Natural killer cell treated with Interleukin-12 subunit alpha and Interleukin-12 subunit beta and Interleukin-15 and Interleukin-18, amount 100 ng/mL, for 72 hours (primary cell): ENCODE measurements at regions not wholly inside any gene's neighbourhood (a gene's known extent, or its start where the extent isn't known, plus 50 kb on each side); places are given as distances from the start of the nearest gene placed in this dataset.

Source experiments
- ATAC-seq, 2 donors: fragments of 150-1000 bp; cut with Tn5 transposase in 1 of 2; sonication (Bioruptor Pico), chemical (Tn5 transposase) in 1 of 2; 2 replicates each; pipeline ENCODE4 v1.10.0; 2021
- DNase-seq: peaks from one replicate; pipeline ENCODE4 v3.0.0; 2022; ENCODE audit warnings: low spot score
- H3K27ac Mint-ChIP-seq, 2 donors: 1 replicate in 1 of 2; 2 replicates in 1 of 2; pipeline ENCODE4 v1.8.0; 2022; ENCODE audit warnings: mixed read lengths in 2 of 2, mild to moderate bottlenecking in 1 of 2, moderate library complexity in 1 of 2
- H3K27me3 Mint-ChIP-seq, 2 donors: 1 replicate in 1 of 2; 2 replicates in 1 of 2; pipeline ENCODE4 v1.8.0; 2022; ENCODE audit warnings: mixed read lengths in 2 of 2
- H3K36me3 Mint-ChIP-seq: one replicate; pipeline ENCODE4 v1.8.0; 2022; ENCODE audit warnings: mixed read lengths
- H3K4me1 Mint-ChIP-seq, 2 donors: 1 replicate in 1 of 2; 2 replicates in 1 of 2; pipeline ENCODE4 v1.8.0; 2022; ENCODE audit warnings: low read depth in 2 of 2, mixed read lengths in 2 of 2, mild to moderate bottlenecking in 1 of 2
- H3K4me3 Mint-ChIP-seq: one replicate; pipeline ENCODE4 v1.8.0; 2022; ENCODE audit warnings: mixed read lengths
- H3K9me3 Mint-ChIP-seq: 2 replicates; pipeline ENCODE4 v1.8.0; 2022; ENCODE audit warnings: mixed read lengths

DNA sequence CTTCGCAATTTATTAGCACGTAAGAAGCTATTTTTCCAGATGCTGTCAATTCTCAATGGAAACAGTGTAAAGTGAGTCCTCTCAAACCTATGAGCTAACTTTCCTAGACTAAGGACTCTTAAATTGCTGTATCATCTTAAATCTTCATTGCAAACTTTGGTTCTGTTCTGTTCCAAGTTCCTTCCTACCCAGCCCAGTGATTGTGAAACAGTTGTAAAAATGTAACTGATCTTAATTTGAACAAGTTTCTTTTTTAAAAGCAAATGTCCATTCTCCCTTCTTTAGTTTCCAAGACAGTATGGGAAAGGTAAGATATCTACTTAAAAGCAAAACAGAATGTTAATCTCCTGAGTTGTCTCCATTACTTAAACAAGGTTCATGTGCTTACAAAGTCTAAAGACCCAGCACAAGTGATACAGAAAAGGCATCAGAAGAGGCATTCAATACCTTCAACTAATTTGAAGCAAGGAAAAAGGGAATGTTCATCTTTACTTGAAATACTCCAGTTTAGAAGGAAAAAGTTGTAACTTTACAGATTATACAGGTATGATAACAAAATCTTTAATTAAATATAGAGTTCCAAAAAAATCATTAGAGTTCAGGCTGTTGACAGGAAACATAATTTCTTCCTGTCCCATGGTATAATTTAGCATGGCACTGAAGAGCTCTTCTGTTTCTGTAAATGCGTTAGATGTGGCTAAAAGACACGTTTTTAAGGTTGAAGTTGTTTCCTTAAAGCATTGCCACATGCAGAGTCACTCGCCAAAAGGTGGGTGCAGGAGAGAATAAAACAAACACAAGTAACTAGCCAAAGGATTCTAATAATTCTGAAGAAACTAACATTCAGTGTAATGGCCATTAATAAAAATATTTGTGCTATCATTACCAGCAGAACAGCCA is 101.5 kb upstream of the USP15 start:
- peaks cover 4 to 32% of the 10 kb centered on the region in 2 donors for H3K27me3 Mint-ChIP-seq
- H3K4me3 Mint-ChIP-seq = no peak overlapping the region
- no peak for ATAC-seq
- no peaks in the 10 kb centered on the region for H3K4me1 Mint-ChIP-seq
- H3K27ac Mint-ChIP-seq = no peak overlapping the region
- DNase-seq = no peak
- H3K9me3 Mint-ChIP-seq = no peaks in the 10 kb centered on the region
- no peaks in the 10 kb centered on the region for H3K36me3 Mint-ChIP-seq

GRCh38 chr12:62162214-62162613 is 98.0 kb upstream of the USP15 start:
- Mint-ChIP-seq H3K4me3 (no peak overlapping the region), H3K36me3 (no peaks in the 10 kb centered on the region), H3K27me3 (peaks cover 6 to 41% of the 10 kb centered on the region in 2 donors), H3K27ac (no peak overlapping the region), H3K4me1 (no peaks in the 10 kb centered on the region), H3K9me3 (no peaks in the 10 kb centered on the region)
- ATAC-seq = no peak
- DNase-seq = no peak

DNA sequence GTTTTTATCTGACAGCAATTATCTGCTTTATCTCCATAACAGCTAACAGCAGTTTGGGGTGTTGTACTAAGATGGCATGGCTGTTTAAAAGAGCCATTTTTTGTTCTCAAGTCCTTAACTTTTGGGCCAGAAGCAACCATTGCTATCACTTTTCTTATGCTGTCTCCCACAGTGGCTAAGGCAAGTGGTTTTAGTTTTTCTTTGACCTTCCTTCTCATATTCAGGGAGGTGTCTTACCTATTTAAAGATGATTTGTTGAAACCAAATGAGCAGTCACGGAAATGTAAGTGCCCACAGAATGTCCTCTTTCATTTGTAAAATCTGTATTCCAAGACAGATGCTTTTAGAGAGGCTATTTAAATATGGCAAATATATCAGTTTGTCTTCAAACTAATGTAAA is 96.8 kb upstream of the USP15 start:
- no peaks in the 10 kb centered on the region for H3K36me3 Mint-ChIP-seq
- no peaks in the 10 kb centered on the region for H3K4me1 Mint-ChIP-seq
- ATAC-seq (no peak), DNase-seq (no peak)
- H3K27me3 Mint-ChIP-seq = peaks cover 6 to 34% of the 10 kb centered on the region in 2 donors
- no peaks in the 10 kb centered on the region for H3K9me3 Mint-ChIP-seq
- no peak overlapping the region for H3K4me3 Mint-ChIP-seq
- H3K27ac Mint-ChIP-seq = no peak overlapping the region

DNA sequence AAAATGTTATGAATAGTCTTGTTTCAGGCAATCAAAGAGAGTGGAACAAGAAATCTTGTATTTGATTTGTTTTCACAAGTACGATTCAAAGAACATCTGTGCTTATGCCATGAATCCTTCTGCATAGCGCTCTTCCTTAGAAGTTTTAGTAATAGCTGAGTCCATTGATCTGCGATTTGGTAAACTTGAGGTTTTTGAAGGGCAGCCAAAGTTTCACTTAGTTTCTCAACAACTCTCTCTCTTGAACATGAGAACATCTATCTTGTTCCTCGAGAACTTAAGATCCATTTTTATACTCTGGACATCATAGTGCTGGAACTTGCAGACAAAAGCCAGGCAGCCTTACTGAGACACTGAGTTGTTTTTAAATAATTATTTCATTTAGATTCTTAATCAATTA is 96.2 kb upstream of the USP15 start:
- no peak overlapping the region for H3K4me3 Mint-ChIP-seq
- no peak for ATAC-seq
- peaks cover 2 to 34% of the 10 kb centered on the region in 2 donors for H3K27me3 Mint-ChIP-seq
- DNase-seq = no peak
- H3K36me3 Mint-ChIP-seq = no peaks in the 10 kb centered on the region
- no peaks in the 10 kb centered on the region for H3K9me3 Mint-ChIP-seq
- no peaks in the 10 kb centered on the region for H3K4me1 Mint-ChIP-seq
- no peak overlapping the region for H3K27ac Mint-ChIP-seq

GRCh38 chr12:62166525-62166924 is 93.7 kb upstream of the USP15 start:
- no peak for ATAC-seq
- H3K27ac Mint-ChIP-seq = no peak overlapping the region
- no peak for DNase-seq
- H3K36me3 Mint-ChIP-seq = no peaks in the 10 kb centered on the region
- no peaks in the 10 kb centered on the region for H3K9me3 Mint-ChIP-seq
- no peaks in the 10 kb centered on the region for H3K4me1 Mint-ChIP-seq
- no peak overlapping the region for H3K4me3 Mint-ChIP-seq
- peaks cover 2 to 26% of the 10 kb centered on the region in 2 donors for H3K27me3 Mint-ChIP-seq

- H3K27ac Mint-ChIP-seq = no peak overlapping the region
- peaks cover 4 to 22% of the 10 kb centered on the region in 2 donors for H3K27me3 Mint-ChIP-seq
- ATAC-seq (no peak), DNase-seq (no peak)
- no peaks in the 10 kb centered on the region for H3K36me3 Mint-ChIP-seq
- H3K9me3 Mint-ChIP-seq = no peaks in the 10 kb centered on the region
- no peaks in the 10 kb centered on the region for H3K4me1 Mint-ChIP-seq
- H3K4me3 Mint-ChIP-seq = no peak overlapping the region
Measured at GRCh38 chr12:62168411-62168810, 91.8 kb upstream of the USP15 start.

- H3K4me1 Mint-ChIP-seq = no peaks in the 10 kb centered on the region
- H3K36me3 Mint-ChIP-seq = no peaks in the 10 kb centered on the region
- H3K27me3 Mint-ChIP-seq = peaks cover 4 to 20% of the 10 kb centered on the region in 2 donors
- H3K27ac Mint-ChIP-seq = no peak overlapping the region
- H3K4me3 Mint-ChIP-seq = no peak overlapping the region
- no peaks in the 10 kb centered on the region for H3K9me3 Mint-ChIP-seq
- no peak for DNase-seq
- ATAC-seq = no peak
Measured at GRCh38 chr12:62170241-62170640, 90.0 kb upstream of the USP15 start.

GRCh38 chr12:62190689-62191490 is 69.3 kb upstream of the USP15 start:
- peak; percentile 27 to 28 for ATAC-seq
- Mint-ChIP-seq H3K4me3 (peak overlapping the region; percentile 63), H3K27ac (no peak overlapping the region), H3K27me3 (peaks cover 26 to 44% of the 10 kb centered on the region in 2 donors), H3K36me3 (no peaks in the 10 kb centered on the region), H3K4me1 (peaks cover 14 to 17% of the 10 kb centered on the region in 2 donors), H3K9me3 (no peaks in the 10 kb centered on the region)
- DNase-seq = no peak

- peaks cover 26 to 44% of the 10 kb centered on the region in 2 donors for H3K27me3 Mint-ChIP-seq
- H3K4me1 Mint-ChIP-seq = peaks cover 14 to 17% of the 10 kb centered on the region in 2 donors
- no peaks in the 10 kb centered on the region for H3K36me3 Mint-ChIP-seq
- no peak overlapping the region for H3K27ac Mint-ChIP-seq
- H3K9me3 Mint-ChIP-seq = no peaks in the 10 kb centered on the region
- H3K4me3 Mint-ChIP-seq = peak overlapping the region; percentile 63
- DNase-seq = no peak
- ATAC-seq = peak; percentile 49 to 52
Measured at GRCh38 chr12:62191491-62192179, 68.6 kb upstream of the USP15 start.

DNA sequence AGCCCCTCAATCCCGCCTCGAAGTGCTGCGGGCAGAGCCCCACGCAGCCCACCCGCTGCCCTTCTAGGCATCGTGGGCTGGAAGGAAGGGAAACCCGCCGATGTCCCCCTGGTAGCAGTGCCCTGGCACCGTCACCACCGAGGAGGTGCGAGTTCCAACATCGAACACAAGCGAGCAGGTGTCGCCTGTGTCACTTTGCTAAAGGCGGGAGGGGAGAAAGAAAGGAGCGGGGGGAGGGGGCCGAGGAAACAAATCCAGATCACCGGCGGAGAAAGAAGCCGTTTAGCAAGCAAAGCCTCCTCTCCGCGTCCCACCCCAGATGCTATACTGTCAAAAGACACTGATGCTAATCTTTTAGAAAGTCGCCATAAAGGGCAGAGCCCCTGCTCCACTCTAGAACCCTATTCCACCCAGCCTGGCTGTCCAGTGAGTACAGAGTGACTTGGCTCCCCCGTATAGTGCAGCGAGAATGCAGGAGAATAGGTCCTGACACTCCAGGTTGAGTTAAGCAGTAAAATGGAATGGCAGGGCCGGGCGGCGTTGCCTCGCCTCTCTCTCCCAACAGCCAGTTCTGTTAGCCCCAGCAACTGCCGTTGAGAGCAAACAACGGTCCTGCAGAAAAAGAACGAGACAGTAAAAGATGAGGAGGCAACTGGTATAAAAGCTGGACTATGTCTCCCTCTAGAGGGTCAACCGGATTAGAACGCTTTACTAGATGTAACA is 67.9 kb upstream of the USP15 start:
- H3K9me3 Mint-ChIP-seq = no peaks in the 10 kb centered on the region
- peak overlapping the region; percentile 63 for H3K4me3 Mint-ChIP-seq
- H3K27ac Mint-ChIP-seq = no peak overlapping the region
- H3K27me3 Mint-ChIP-seq = peaks cover 26 to 43% of the 10 kb centered on the region in 2 donors
- ATAC-seq (peak; percentile 73 to 78), DNase-seq (no peak)
- no peaks in the 10 kb centered on the region for H3K36me3 Mint-ChIP-seq
- H3K4me1 Mint-ChIP-seq = peaks cover 14 to 17% of the 10 kb centered on the region in 2 donors

- H3K27me3 Mint-ChIP-seq = peaks cover 22 to 37% of the 10 kb centered on the region in 2 donors
- DNase-seq = no peak
Measured at GRCh38 chr12:62192903-62193250, 67.3 kb upstream of the USP15 start.

GRCh38 chr12:62194031-62194430 is 66.2 kb upstream of the USP15 start:
- DNase-seq (no peak), ATAC-seq (no peak)
- H3K36me3 Mint-ChIP-seq = no peaks in the 10 kb centered on the region
- H3K27me3 Mint-ChIP-seq = peaks cover 20 to 33% of the 10 kb centered on the region in 2 donors
- H3K9me3 Mint-ChIP-seq = no peaks in the 10 kb centered on the region
- H3K27ac Mint-ChIP-seq = no peak overlapping the region
- peaks cover 14 to 17% of the 10 kb centered on the region in 2 donors for H3K4me1 Mint-ChIP-seq
- no peak overlapping the region for H3K4me3 Mint-ChIP-seq

More at GRCh38 chr12:62192903-62193250, 67.3 kb upstream of the USP15 start:
- peaks cover 14 to 17% of the 10 kb centered on the region in 2 donors for H3K4me1 Mint-ChIP-seq
- H3K27ac Mint-ChIP-seq = no peak overlapping the region
- H3K4me3 Mint-ChIP-seq = no peak overlapping the region
- no peak for ATAC-seq
- no peaks in the 10 kb centered on the region for H3K36me3 Mint-ChIP-seq
- H3K9me3 Mint-ChIP-seq = no peaks in the 10 kb centered on the region

- Mint-ChIP-seq H3K27ac (no peak overlapping the region), H3K36me3 (no peaks in the 10 kb centered on the region), H3K9me3 (no peaks in the 10 kb centered on the region), H3K4me1 (peaks cover 14 to 17% of the 10 kb centered on the region in 2 donors), H3K27me3 (peaks cover 20 to 28% of the 10 kb centered on the region in 2 donors), H3K4me3 (no peak overlapping the region)
- ATAC-seq (no peak), DNase-seq (no peak)
Measured at GRCh38 chr12:62194616-62195015, 65.6 kb upstream of the USP15 start.
